ENCODE measurements at regions not wholly inside any gene's neighbourhood (a gene's known extent, or its start where the extent isn't known, plus 50 kb on each side); places are given as distances from the start of the nearest gene placed in this dataset.
"Not testable (repeated sequence)": the region's sequence is repeated elsewhere in the genome, so short reads cannot be mapped to it uniquely, and the experiment has no call there.

DNA sequence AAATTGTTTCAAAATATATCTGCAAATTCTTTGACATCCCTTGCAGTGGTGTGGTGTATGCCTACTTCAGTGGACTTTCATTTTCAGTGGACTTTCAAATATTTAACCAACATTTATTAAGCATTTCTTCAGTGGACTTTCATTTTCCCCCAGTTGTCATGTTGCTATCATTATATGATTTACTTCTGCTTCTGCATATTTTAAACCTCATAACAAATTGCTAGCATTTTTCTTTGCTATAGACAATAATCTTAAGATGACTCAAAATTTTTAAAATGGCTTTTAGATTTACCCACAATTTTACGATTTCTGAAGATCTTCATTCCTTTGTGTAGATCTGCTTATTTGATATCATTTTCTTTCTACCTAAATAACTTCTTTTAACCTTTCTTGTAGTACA, 592.7 kb upstream of the SLC35B3 start:
- no peak for DNase-seq (ENCODE audit: low spot score)

DNA sequence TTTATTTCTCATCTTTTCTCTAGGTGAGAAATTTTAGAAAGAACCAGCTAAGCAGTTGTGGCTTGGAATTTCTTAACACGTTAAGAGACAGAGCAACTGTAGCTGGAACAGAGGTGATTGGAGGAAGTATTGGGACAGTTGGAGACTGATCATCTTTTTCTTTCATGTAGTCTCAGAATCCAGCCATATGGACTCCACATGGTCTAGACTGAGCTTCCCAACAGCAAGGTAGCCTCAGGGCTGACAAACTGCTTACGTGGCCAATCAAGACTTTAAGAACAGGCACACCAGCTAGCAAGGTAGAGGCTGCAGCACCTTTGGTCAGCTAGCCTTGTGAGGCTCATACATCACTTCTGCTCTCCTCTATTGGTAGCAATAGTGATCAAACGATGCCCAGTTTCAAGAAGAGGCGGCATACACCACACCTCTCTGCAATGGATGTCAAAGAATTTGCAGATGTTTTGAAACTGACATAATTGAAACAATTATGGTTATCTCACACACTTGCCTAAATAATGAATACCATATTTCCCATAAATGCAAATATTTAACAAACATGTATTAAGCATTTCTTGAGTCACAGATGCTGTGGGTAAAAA, 590.5 kb upstream of the SLC35B3 start:
- no peak for DNase-seq (ENCODE audit: low spot score)

DNA sequence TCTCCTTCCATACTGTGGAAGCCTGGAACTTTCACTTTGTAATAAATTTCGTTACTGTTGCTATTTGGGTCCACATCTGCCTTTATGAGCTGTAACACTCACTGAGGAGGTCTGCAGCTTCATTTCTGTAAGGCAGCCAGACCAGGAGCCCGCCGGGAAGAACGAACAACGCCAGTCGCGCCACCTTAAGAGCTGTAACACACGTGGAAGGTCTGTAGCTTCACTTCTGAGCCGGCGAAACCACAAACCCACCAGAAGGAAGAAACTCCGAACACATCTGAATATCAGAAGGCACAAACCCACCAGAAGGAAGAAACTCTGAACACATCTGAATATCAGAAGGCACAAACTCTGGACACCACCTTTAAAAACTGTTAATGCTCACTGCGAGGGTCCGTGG, 589.9 kb upstream of the SLC35B3 start:
- no peak for DNase-seq (ENCODE audit: low spot score)

DNA sequence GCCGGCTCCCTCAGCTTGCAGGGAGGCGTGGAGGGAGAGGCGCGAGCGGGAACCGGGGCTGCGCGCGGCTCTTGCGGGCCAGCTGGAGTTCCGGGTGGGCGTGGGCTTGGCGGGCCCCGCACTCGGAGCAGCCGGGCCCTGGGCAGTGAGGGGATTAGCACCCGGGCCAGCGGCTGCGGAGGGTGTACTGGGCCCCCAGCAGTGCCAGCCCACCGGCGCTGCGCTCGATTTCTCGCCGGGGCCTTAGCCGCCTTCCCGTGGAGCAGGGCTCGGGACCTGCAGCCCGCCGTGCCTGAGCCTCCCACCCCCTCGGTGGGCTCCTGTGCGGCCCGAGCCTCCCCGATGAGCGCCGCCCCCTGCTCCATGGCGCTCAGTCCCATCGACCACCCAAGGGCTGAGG, 588.9 kb upstream of the SLC35B3 start:
- not testable (repeated sequence) for DNase-seq (ENCODE audit: low spot score)

DNA sequence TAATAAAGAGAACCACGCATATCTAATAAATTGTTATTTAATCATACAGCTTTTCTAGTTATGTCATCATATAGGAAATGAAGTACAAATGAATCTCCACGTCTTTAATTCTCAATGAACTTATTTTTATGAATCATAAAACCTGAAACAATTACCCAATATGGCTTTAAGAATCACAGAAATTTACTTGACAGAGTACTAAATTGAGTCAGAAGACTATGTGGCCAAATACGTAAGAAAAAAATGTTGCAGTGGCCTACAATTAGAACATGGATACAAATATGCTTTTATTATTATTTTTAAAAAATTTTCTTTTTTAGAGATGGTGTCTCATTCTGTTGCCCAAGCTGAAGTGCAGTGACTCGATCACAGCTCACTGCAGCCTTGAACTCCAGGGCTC, 584.7 kb upstream of the SLC35B3 start:
- DNase-seq (ENCODE audit: low spot score) = no peak

DNA sequence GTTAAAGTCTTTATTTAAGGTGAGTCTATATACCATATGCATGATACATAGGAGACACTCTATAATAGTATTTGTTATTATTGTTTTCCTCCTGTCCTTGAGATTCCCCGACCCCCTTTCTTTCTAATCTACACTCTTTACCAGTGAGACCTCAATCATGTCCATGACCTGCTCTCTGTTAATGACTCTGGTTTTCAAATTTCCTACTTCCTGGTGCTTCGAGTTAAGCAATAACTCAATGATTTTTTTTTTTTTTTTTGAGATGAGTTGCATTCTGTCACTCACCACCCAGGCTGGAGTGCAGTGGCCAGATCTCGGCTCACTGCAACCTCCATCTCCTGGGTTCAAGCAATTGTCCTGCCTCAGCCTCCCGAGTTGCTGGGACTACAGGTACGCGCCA, 574.6 kb upstream of the SLC35B3 start:
- no peak for DNase-seq (ENCODE audit: low spot score)

DNA sequence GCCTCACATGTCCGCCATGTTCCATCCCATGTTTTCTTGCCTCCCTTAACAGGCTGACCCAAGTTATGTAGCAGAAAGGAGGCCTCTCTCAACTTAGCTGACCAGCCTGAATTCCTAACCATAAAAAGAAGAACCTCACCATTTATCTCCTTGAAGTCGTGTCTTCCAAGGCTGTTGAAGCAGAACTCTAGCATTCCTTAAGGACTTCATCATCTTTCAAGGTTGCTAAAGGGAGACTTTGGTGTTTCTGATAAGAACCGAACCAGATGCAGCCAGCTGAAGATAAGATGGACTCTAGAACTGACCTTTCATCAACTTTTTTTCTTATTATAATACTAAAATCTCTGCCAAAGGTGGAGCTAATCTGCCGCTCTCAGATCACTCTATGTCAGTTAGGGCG, 571.7 kb upstream of the SLC35B3 start:
- no peak for DNase-seq (ENCODE audit: low spot score)

DNA sequence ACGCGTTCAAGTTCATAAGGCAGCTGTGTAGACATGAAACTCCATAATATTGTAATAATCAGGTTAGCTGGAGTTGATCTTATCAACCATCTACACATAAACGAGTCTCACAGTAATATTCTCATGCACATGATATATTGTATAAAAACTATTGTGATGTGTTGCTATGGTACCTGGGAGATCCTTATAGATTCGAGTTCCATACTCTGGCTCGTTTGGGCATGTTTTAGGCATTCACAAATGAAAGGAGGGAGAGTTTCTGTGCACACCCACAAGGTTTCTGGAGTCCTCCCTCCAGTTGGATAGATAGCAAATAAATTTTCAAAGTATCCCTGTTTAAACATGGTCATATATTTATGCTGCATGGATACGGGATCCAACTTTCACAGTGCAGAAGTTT, 567.5 kb upstream of the SLC35B3 start:
- no peak for DNase-seq (ENCODE audit: low spot score)

DNA sequence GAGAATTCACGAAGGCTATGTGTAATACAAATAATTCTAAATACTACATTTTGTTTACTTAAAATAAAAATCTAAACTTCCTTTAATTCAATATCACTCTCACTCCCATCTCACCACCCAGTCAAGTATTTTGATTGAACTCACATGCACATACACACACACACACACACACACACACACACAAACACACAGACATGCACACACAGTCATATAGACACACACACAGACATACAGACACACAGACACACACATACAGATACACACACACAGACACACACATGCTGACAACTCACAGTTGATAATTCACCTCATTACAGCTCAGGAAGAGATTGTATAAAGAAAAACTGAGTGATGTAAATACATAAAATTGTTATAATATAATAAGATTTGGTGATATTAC, 559.8 kb upstream of the SLC35B3 start:
- DNase-seq (ENCODE audit: low spot score) = no peak

DNA sequence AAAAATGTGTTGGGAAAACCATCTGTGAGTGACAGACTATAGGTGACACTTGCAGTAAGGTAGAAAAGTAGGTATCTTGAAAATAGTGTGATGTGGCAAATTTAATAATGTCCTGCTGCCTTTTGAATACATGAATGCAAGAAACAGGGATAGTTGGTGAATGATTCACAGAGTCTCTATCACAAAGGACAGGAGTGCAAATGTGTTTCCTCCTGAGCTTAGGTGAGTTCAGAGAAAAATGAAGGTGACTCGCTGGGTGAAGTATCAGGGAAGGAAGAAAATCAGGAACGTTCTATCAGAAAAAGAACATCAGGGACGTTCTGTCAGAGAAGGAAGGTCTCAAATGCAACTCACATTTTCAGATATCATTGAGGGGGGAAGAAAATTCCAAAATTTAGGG, 557.8 kb upstream of the SLC35B3 start:
- DNase-seq (ENCODE audit: low spot score) = no peak

DNA sequence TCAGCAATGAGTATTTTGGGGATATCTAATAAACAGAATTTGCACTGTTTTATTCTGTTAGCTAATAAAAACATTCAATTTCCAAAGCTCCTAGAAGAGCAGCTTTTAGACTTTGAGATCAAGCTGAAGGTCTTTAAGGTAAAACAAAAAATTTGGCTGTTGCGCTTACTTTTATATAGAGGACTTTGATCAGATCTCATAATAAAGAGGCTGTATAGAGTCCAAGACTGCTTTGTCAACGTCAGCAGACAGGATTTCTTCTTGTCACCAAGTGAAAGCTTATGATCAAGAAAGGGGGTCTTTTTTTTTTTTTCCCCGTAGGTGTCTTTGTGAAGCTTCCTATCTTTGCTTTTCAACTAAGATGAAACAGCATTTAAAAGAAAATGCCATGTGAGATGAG, 556.5 kb upstream of the SLC35B3 start:
- no peak for DNase-seq (ENCODE audit: low spot score)

DNA sequence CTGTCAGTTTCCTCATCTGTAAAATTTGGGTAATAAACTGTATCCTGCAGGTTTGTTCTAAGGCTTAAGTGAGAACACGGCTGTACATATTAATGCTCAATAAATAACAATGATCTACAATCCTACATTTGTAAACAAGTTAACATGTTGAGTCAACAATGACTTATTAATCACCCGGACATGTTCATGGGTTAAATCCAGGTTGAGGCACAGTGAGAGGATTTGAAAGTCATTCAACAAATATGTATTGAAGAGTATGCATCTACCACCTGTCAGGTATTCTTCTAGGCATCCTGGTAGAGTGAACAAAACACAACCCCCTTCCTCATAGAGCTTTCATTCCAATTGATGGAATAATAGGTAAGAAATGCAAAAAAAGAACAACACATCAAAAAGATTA, 554.7 kb upstream of the SLC35B3 start:
- no peak for DNase-seq (ENCODE audit: low spot score)

DNA sequence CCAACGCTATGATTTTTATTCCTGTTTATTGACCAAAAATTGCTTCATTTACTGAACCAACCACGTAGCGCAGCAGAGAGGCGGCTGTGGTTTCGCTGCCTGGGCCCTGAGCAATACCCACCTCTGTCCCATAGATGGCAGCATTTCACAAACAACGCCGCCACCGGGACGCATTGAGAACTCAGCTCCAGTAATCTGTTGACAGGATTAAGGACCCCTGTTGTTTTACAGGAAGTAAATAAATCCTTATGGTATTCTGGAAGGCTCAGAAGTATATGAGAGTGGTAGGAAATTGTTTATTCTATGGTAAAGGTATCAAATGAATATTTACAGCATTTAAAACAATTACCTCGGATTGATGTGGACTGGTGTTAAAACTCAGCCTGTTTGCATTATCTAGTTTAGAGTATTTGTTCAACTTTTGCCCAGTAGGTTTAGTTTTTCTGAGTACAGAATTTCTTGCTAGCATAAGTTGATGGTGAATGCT, 547.9 kb upstream of the SLC35B3 start:
- DNase-seq (ENCODE audit: low spot score) = peak; percentile 78

DNA sequence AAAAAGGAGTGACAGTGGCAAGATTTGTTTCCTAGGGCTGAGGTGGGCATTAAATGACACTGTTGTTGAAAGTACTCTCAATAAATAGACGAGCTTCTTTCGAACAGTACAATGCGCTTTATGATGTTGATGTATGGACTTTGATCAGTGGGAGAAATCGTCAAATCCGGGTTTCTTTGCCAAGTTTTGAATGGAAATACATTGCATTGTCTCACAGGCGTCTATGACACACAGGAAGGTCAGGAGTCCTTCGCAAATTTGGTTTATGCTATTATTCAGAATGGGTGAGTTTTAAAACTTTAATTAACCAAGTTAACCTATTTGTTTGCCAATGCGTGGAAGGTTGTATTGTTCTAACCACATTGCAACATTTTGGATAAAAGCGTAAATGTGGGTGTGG, 547.3 kb upstream of the SLC35B3 start:
- DNase-seq (ENCODE audit: low spot score) = no peak

DNA sequence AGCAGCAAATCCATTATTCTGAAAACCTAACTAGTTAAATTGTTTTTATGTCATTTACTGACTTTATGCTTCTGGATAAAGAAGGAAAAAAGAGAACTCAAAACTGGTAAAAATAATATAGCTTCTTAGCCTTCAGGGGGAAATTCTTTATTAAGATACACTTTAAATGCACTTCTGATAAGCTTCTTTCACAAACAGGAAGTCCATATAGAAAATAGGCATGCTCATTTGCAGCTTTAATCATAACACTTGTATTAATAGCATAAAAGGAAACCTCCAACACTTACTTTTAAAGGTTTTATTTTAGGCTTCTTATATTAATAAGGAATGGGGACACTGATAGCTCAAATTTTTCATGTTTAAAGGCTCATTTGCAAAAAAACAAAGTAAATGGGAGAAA, 538.0 kb upstream of the SLC35B3 start:
- DNase-seq (ENCODE audit: low spot score) = no peak

DNA sequence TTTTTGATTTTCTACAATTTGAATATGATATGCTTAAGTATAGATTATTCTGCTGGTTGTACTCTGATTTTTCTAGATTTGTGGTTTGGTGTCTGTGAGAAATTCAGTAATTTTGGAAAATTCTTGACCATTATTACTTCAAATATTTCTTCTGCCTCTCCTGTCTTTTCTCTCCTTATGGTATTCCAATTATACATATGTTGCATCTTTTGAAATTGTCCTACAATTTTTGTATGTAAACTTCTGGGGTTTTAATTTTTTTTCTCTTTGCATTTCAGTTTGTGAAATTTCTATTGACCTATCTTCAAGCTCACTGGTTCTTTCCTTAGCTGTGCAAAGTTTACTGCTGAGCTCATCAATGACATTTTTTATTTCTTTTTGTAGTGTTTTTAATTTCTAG, 534.4 kb upstream of the SLC35B3 start:
- DNase-seq (ENCODE audit: low spot score) = no peak

DNA sequence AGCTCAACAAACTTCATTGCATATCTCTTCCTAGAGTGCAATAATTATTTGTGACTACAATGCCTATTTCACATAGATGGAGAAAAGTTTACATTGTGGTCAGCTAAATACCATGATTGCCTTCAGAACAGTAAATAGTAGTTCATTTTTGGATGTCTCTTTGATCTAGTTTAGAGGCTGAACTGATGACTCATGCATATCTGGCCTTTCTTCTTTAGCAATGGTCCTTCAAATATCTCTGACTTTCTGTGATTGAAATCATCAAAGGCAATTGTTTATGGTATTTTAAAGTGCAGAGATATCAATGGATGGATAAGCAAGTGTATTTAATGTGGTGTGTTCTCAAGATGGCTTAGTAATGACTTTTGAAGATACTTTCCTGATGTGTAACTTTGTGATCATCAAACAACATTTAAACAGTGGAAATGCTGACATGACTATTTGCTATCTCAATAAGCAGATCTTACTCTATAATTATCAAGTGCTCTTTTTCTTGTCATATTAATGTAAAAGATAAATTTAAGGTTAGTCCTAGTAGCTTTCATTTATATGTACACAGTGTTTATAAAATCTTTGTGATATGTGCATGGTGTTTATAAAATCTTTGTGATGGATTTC, 523.7 kb upstream of the SLC35B3 start:
- DNase-seq (ENCODE audit: low spot score) = peak; percentile 6

DNA sequence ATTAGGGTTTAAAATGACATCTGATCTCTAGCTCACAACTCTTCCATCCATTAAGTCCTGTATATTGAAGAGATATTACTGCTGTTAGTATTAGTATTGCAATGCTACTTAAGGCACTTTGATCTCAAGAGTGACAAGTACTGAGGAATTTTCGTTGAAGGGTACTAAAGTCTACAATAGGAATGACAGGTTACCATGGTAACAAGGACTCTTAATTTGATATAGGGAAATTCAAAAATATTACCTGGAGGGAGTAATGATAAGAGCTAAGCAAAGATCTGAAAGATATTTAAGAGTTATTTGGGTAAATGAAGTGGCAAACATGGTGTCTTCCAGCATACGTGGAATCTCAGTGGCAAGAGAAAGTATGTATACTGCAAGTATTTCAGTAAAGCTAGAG, 518.0 kb upstream of the SLC35B3 start:
- no peak for DNase-seq (ENCODE audit: low spot score)

DNA sequence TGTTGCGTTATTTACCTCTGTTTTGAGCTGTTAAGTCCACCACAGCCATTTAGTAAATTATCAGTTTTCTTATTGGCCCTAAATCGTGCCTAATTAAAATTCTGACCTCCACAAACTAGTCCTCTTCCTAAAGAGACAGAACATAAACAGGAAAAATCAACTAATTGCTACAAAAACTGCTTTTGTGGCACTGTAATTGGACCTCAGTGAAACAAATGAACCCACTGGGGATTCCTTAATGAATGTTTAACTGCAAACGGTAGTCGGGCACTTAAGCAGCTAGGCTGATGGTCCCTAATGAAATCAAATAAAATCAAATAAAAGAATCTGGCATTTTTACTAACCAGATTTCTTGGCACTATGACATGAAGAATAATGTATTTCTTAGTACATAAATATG, 513.4 kb upstream of the SLC35B3 start:
- no peak for DNase-seq (ENCODE audit: low spot score)

DNA sequence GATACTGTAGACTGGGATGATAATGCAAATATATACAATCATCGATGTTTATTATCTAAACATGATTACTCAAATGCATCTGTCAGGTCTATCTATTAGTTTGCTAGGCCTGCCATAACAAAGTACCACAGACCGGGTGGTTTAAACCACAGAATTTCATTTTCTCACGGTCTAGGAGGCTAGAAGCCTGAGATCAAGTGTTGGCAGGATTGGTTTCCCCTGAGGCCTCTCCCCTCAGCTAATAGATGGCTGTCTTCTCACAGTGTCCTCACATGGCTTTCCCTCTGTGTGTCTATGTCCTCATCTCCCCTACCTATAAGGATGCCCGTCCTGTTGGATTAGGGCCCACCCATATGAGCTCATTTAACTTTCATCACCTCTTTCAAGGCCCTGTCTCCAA, 512.6 kb upstream of the SLC35B3 start:
- DNase-seq (ENCODE audit: low spot score) = no peak

DNA sequence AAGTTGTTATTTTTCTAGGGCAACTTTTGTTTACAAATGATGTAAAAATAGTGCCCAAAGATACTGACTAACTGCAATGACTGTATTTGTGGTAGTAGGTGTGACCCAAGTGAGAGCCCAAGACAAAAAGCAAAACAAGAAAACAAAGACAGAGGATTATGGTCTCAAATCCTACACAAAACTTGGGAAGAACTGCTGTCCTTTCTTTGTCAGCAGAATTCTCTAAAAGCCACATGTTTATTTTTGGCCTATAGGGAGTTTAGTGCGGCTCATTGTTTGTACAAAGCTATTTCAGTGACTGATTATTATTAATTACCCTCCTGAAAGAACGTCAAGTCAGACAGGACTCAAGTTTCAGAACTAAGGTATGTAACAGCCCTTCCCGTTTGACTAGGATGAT, 509.2 kb upstream of the SLC35B3 start:
- no peak for DNase-seq (ENCODE audit: low spot score)

DNA sequence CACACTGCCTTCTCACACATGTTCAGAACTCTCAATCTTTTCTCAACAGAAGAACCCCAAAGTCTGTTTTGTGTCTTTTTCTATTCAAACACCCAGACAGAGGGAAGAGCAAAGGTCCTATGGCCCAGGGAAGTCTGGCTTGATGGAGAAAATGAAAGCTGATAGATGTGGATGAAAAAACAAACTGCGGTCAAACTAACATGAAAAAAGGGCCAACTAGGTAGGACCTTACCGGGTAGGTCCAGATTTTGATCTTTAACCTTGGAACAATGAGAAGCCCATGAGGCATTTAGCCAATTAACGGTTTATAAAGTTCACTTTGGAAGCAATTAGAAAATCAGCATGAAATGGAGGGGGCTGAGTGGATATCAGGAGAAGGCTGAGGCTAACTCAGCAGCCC, 507.7 kb upstream of the SLC35B3 start:
- DNase-seq (ENCODE audit: low spot score) = no peak

DNA sequence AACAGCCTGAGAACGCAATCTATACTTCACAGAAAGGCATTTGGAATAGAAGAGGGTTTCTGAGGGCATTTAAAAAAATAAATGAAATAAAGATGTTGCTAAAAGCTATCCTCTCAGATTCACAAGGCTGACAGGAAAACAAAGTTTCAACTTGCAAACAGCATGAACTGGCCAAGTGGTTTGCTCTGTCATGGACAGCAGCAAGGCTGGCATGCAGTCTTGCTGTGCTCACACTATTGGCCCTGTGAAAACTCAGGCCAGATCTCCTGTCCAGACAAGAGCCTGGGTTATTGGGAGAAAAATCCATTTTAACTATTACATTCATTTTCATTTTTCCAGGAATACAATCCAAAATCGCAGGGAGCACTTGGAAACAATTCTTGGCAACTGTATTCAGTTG, 506.2 kb upstream of the SLC35B3 start:
- no peak for DNase-seq (ENCODE audit: low spot score)

DNA sequence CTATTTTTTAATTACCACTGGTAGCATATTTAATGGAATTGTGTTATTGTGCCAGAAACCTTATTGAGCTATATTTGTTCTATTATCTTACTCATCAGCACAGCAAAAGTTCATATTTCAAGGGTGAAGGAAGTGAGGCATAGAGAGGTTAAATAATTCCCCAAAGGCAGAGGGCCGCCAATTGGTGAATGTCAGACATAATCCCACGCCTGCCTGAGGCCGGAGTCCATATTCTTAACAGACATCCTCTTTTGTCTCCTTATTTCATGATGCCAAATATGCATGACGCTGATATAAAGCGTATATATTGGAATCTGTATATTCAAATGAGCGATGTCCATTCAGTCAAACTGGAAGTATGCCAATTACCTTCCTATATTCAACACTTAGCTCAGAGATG, 505.0 kb upstream of the SLC35B3 start:
- no peak for DNase-seq (ENCODE audit: low spot score)

All from HT-29 (cell line).